GM06990 (cell line): ENCODE measurements at regions not wholly inside any gene's neighbourhood (a gene's known extent, or its start where the extent isn't known, plus 50 kb on each side); places are given as distances from the start of the nearest gene placed in this dataset.

Experiments
- DNase-seq: peaks from one replicate; pipeline ENCODE4 v3.0.0-alpha.2; 2011; ENCODE audit not compliant: insufficient read length; ENCODE audit errors: extremely low read depth
- H3K27me3 ChIP-seq: replicated peaks from 2 replicates; pipeline ENCODE4 v1.6.0; 2011; ENCODE audit warnings: low read length; ENCODE audit not compliant: control insufficient read depth, insufficient read depth
- H3K36me3 ChIP-seq: 2 replicates; pipeline ENCODE4 v1.5.1; 2011; ENCODE audit warnings: low read length; ENCODE audit not compliant: control insufficient read depth, insufficient read depth
- H3K4me3 ChIP-seq: replicated peaks from 2 replicates; pipeline ENCODE4 v1.5.1; 2011; ENCODE audit warnings: low read depth, mild to moderate bottlenecking, control low read depth, low read length
- TF ChIP-seq, protein P1 (sequence below): IDR thresholded peaks from 2 replicates; pipeline ENCODE4 v1.5.1; 2011; ENCODE audit warnings: low read length, control low read depth, mild to moderate bottlenecking, inconsistent platforms; ENCODE audit not compliant: insufficient read depth, poor library complexity, severe bottlenecking

GRCh38 chr5:86127696-86128095, 490.0 kb upstream of the COX7C start:
- DNase-seq = no peak
- TF ChIP-seq, protein P1, sequence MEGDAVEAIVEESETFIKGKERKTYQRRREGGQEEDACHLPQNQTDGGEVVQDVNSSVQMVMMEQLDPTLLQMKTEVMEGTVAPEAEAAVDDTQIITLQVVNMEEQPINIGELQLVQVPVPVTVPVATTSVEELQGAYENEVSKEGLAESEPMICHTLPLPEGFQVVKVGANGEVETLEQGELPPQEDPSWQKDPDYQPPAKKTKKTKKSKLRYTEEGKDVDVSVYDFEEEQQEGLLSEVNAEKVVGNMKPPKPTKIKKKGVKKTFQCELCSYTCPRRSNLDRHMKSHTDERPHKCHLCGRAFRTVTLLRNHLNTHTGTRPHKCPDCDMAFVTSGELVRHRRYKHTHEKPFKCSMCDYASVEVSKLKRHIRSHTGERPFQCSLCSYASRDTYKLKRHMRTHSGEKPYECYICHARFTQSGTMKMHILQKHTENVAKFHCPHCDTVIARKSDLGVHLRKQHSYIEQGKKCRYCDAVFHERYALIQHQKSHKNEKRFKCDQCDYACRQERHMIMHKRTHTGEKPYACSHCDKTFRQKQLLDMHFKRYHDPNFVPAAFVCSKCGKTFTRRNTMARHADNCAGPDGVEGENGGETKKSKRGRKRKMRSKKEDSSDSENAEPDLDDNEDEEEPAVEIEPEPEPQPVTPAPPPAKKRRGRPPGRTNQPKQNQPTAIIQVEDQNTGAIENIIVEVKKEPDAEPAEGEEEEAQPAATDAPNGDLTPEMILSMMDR = no peak
- Histone ChIP-seq H3K36me3 (no peaks in the 10 kb centered on the region), H3K27me3 (no peaks in the 10 kb centered on the region), H3K4me3 (no peak overlapping the region)

- TF ChIP-seq, protein P1 = no peak
- Histone ChIP-seq H3K27me3 (no peaks in the 10 kb centered on the region), H3K36me3 (no peaks in the 10 kb centered on the region), H3K4me3 (no peak overlapping the region)
- DNase-seq = no peak
These were observed 488.7 kb upstream of the COX7C start for GRCh38 chr5:86129009-86129408.

GRCh38 chr5:86137297-86137696, 480.4 kb upstream of the COX7C start:
- Histone ChIP-seq H3K36me3 (no peaks in the 10 kb centered on the region), H3K4me3 (no peak overlapping the region), H3K27me3 (no peaks in the 10 kb centered on the region)
- DNase-seq = no peak
- TF ChIP-seq, protein P1 = no peak

- no peak for DNase-seq
- no peak overlapping the region for H3K4me3 ChIP-seq
- no peaks in the 10 kb centered on the region for H3K27me3 ChIP-seq
- TF ChIP-seq, protein P1 = no peak
- no peaks in the 10 kb centered on the region for H3K36me3 ChIP-seq
These were observed 473.9 kb upstream of the COX7C start for GRCh38 chr5:86143837-86144236.

DNA sequence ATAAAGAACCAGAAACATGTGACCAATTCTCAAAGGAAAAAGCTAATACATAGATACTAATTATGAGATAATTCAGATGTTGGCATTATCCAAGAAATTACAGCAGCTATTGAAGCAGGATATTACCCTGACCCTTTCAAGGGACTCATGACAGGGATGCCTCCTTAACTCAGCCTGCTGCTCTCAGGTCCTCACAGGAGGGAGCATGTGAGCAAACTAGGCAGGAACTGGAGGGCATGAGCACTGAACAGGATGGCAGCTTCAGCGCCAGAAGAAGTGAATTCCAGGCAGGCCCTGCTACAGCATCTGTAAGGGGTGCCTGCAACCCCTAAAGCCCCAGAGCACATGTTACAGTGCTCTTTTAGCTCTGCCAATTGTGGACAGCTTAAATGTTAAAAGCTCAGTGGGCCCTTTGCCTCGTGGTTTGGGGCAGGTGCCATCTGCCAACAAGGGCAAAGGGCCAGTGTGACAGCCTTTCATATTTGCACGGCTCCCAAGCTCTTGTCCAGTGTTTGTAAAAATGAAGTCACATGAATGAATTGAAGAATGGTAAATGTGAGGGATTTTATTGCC, 464.7 kb upstream of the COX7C start:
- Histone ChIP-seq H3K27me3 (no peaks in the 10 kb centered on the region), H3K4me3 (no peak overlapping the region), H3K36me3 (no peaks in the 10 kb centered on the region)
- no peak for DNase-seq
- TF ChIP-seq, protein P1 = no peak

GRCh38 chr5:86155796-86156195, 461.9 kb upstream of the COX7C start:
- H3K4me3 ChIP-seq = no peak overlapping the region
- TF ChIP-seq, protein P1 = no peak
- DNase-seq = no peak
- H3K36me3 ChIP-seq = no peaks in the 10 kb centered on the region
- H3K27me3 ChIP-seq = no peaks in the 10 kb centered on the region
